IMR-90 (cell line): ENCODE measurements at regions not wholly inside any gene's neighbourhood (a gene's known extent, or its start where the extent isn't known, plus 50 kb on each side); places are given as distances from the start of the nearest gene placed in this dataset.
A peak's percentile ranks its signal among the peaks of the same experiment; 100 is the strongest.

Source experiments
- ATAC-seq: fragments of 200-7000 bp; cut with Tn5 transposase; 2 replicates; pipeline ENCODE4 v1.9.1; 2020; ENCODE audit warnings: low read depth, mild to moderate bottlenecking, moderate library complexity
- BruUV-seq: library from RNA; stranded (reverse); fragments of 400-500 nt; replicated peaks from 2 replicates; lab custom pipeline; 2021; lab: Mats Ljungman, UMichigan
- CTCF ChIA-PET: fragments of 300-600 bp; formaldehyde crosslinking; extraction: SDS; loops from one replicate; lab custom pipeline; 2021; ENCODE audit warnings: antibody characterized with exemption; lab: Yijun Ruan, JAX
- POLR2A ChIA-PET: fragments of 300-600 bp; sonication (Branson Sonifier 250); formaldehyde crosslinking; loops from one replicate; lab custom pipeline; 2022; ENCODE audit warnings: antibody characterized with exemption; ENCODE audit not compliant: unreplicated experiment; lab: Charles Lee
- DNase-seq: peaks from one replicate; pipeline ENCODE4 v3.0.0; 2013
- H2AFZ ChIP-seq: replicated peaks from 2 replicates; pipeline ENCODE3; 2013; ENCODE audit warnings: low read length, mild to moderate bottlenecking; ENCODE audit not compliant: poor library complexity
- H2AK5ac ChIP-seq: 2 replicates; pipeline ENCODE4 v1.6.1; 2013; ENCODE audit warnings: low read depth, low read length, inconsistent platforms
- H2AK9ac ChIP-seq: replicated peaks from 2 replicates; pipeline ENCODE3; 2013; ENCODE audit warnings: mild to moderate bottlenecking, low read depth, low read length, moderate library complexity; ENCODE audit not compliant: poor library complexity
- H2BK120ac ChIP-seq: 2 replicates; pipeline ENCODE4 v1.6.1; 2013; ENCODE audit warnings: low read depth, low read length, inconsistent platforms
- H2BK15ac ChIP-seq: 3 replicates; pipeline ENCODE4 v1.6.1; 2013; ENCODE audit warnings: low read depth, low read length, inconsistent platforms
- H2BK20ac ChIP-seq: 2 replicates; pipeline ENCODE4 v1.6.1; 2013; ENCODE audit warnings: low read depth, mild to moderate bottlenecking, inconsistent platforms, low read length, moderate library complexity
- H2BK5ac ChIP-seq: 2 replicates; pipeline ENCODE4 v1.6.1; 2013; ENCODE audit warnings: mild to moderate bottlenecking, low read depth, low read length, inconsistent platforms; ENCODE audit not compliant: poor library complexity, severe bottlenecking
- H3K14ac ChIP-seq: replicated peaks from 2 replicates; pipeline ENCODE4 v1.6.1; 2013; ENCODE audit warnings: low read depth, low read length, inconsistent platforms
- H3K18ac ChIP-seq: 2 replicates; pipeline ENCODE4 v1.6.1; 2013; ENCODE audit warnings: low read depth, low read length, control low read depth
- H3K23ac ChIP-seq: 2 replicates; pipeline ENCODE4 v1.6.1; 2013; ENCODE audit warnings: low read depth, low read length, inconsistent platforms
- H3K27ac ChIP-seq: 2 replicates; pipeline ENCODE4 v1.5.1; 2013; ENCODE audit warnings: mild to moderate bottlenecking, control low read depth, low read length; ENCODE audit not compliant: insufficient read depth
- H3K27me3 ChIP-seq: 2 replicates; pipeline ENCODE4 v1.6.1; 2013; ENCODE audit warnings: low read length; ENCODE audit not compliant: control insufficient read depth, insufficient read depth
- H3K36me3 ChIP-seq: 2 replicates; pipeline ENCODE4 v1.6.1; 2013; ENCODE audit warnings: low read length, mixed read lengths; ENCODE audit not compliant: control insufficient read depth, insufficient read depth
- H3K4ac ChIP-seq: 2 replicates; pipeline ENCODE4 v1.6.1; 2013; ENCODE audit warnings: low read depth, low read length, inconsistent platforms
- H3K4me1 ChIP-seq: 2 replicates; pipeline ENCODE4 v1.6.1; 2013; ENCODE audit warnings: low read length, mixed read lengths; ENCODE audit not compliant: control insufficient read depth, insufficient read depth
- H3K4me2 ChIP-seq: 2 replicates; pipeline ENCODE4 v1.6.1; 2013; ENCODE audit warnings: low read depth, mild to moderate bottlenecking, control low read depth, low read length, moderate library complexity
- H3K4me3 ChIP-seq: 2 replicates; pipeline ENCODE4 v1.5.1; 2013; ENCODE audit warnings: low read depth, mild to moderate bottlenecking, control low read depth, low read length, moderate library complexity; ENCODE audit not compliant: insufficient read depth
- H3K56ac ChIP-seq: 2 replicates; pipeline ENCODE4 v1.6.1; 2013; ENCODE audit warnings: low read length, inconsistent platforms; ENCODE audit not compliant: insufficient read depth; ENCODE audit errors: extremely low read depth
- H3K79me1 ChIP-seq, 2 experiments: 2 replicates each; pipeline ENCODE4 v1.6.1; 2013; ENCODE audit warnings: low read length in 2 of 2, inconsistent platforms in 1 of 2, low read depth in 1 of 2
- H3K9ac ChIP-seq: 2 replicates; pipeline ENCODE4 v1.6.1; 2013; ENCODE audit warnings: low read depth, low read length, control low read depth
- H3K9me1 ChIP-seq: 2 replicates; pipeline ENCODE4 v1.6.1; 2013; ENCODE audit warnings: low read length, inconsistent platforms; ENCODE audit not compliant: insufficient read depth
- H3K9me3 ChIP-seq: 2 replicates; pipeline ENCODE4 v1.6.1; 2013; ENCODE audit warnings: low read length; ENCODE audit not compliant: control insufficient read depth, insufficient read depth
- H4K20me1 ChIP-seq: 2 replicates; pipeline ENCODE4 v1.6.1; 2013; ENCODE audit warnings: low read length, inconsistent platforms; ENCODE audit not compliant: insufficient read depth
- H4K5ac ChIP-seq: 2 replicates; pipeline ENCODE4 v1.6.1; 2013; ENCODE audit warnings: mild to moderate bottlenecking, low read depth, low read length, control low read depth
- H4K8ac ChIP-seq, 2 experiments: 2 replicates each; pipeline ENCODE4 v1.6.1; 2013; ENCODE audit warnings: low read depth in 2 of 2, low read length in 2 of 2, control low read depth in 1 of 2, inconsistent platforms in 1 of 2
- H4K91ac ChIP-seq: 2 replicates; pipeline ENCODE4 v1.6.1; 2013; ENCODE audit warnings: low read depth, low read length, inconsistent platforms; ENCODE audit not compliant: insufficient read depth
- BHLHE40 ChIP-seq: fragments of 150-350 bp; IDR thresholded peaks from 2 replicates; pipeline ENCODE4 v1.6.1; 2016; ENCODE audit warnings: mild to moderate bottlenecking, low read depth, low read length
- CEBPB ChIP-seq: IDR thresholded peaks from 2 replicates; pipeline ENCODE4 v1.6.1; 2012; ENCODE audit warnings: low read depth, low read length, improper control_type of control experiment
- CHD1 ChIP-seq: IDR thresholded peaks from 2 replicates; pipeline ENCODE4 v1.6.1; 2012; ENCODE audit warnings: low read depth, low read length, improper control_type of control experiment
- FOS ChIP-seq: fragments of 150-350 bp; IDR thresholded peaks from 2 replicates; pipeline ENCODE4 v1.6.1; 2016; ENCODE audit warnings: low read depth, low read length
- MAFK ChIP-seq: IDR thresholded peaks from 2 replicates; pipeline ENCODE4 v1.6.1; 2012; ENCODE audit warnings: low read depth, low read length, improper control_type of control experiment
- MAZ ChIP-seq: IDR thresholded peaks from 2 replicates; pipeline ENCODE4 v1.6.1; 2012; ENCODE audit warnings: low read depth, mild to moderate bottlenecking, low read length, improper control_type of control experiment, moderate library complexity, borderline replicate concordance
- MXI1 ChIP-seq: IDR thresholded peaks from 2 replicates; pipeline ENCODE4 v1.6.1; 2012; ENCODE audit warnings: low read depth, mild to moderate bottlenecking, low read length, moderate library complexity, borderline replicate concordance
- NFE2L2 ChIP-seq: fragments of 150-350 bp; IDR thresholded peaks from 2 replicates; pipeline ENCODE4 v1.6.1; 2016; ENCODE audit warnings: low read depth, mild to moderate bottlenecking, low read length
- POLR2A ChIP-seq: IDR thresholded peaks from 2 replicates; pipeline ENCODE4 v1.6.1; 2012; ENCODE audit warnings: mild to moderate bottlenecking, low read depth, low read length
- RAD21 ChIP-seq: IDR thresholded peaks from 2 replicates; pipeline ENCODE4 v1.6.1; 2012; ENCODE audit warnings: low read length, improper control_type of control experiment
- RCOR1 ChIP-seq: IDR thresholded peaks from 2 replicates; pipeline ENCODE4 v1.6.1; 2012; ENCODE audit warnings: mild to moderate bottlenecking, low read length, improper control_type of control experiment; ENCODE audit not compliant: insufficient replicate concordance
- RFX5 ChIP-seq: IDR thresholded peaks from 2 replicates; pipeline ENCODE4 v1.8.0; 2012; ENCODE audit warnings: low read depth, mild to moderate bottlenecking, low read length, moderate library complexity
- SMC3 ChIP-seq: fragments of 150-350 bp; IDR thresholded peaks from 2 replicates; pipeline ENCODE4 v1.6.1; 2016; ENCODE audit warnings: low read depth, mild to moderate bottlenecking, antibody characterized with exemption, low read length, moderate library complexity
- WGBS, 2 experiments: methylation state at CpG; one replicate each; pipeline versions ENCODE4 v1.1.5 to v1.1.7; 2013; ENCODE audit warnings: missing lambda C conversion rate in 2 of 2; ENCODE audit not compliant: insufficient read length in 1 of 2; ENCODE audit errors: extremely low coverage in 2 of 2; 5-methylcytosine and 5-hydroxymethylcytosine counted together
- dilution Hi-C: fragments of 300-500 bp; cut with HindIII; formaldehyde crosslinking; loops from one replicate; pipeline ENCODE4 v1.14.3; 2018; ENCODE audit warnings: low sequenced_read_pairs; ENCODE audit not compliant: unreplicated experiment
- in situ Hi-C: fragments of 300-500 bp; cut with MboI; formaldehyde crosslinking; loops from 3 replicates; pipeline ENCODE4 v1.14.3; 2019; ENCODE audit warnings: low sequenced_read_pairs, inconsistent platforms, mixed read lengths
- intact Hi-C: fragments of 100-400 bp; cut with micrococcal nuclease; formaldehyde crosslinking; loops from 2 replicates; pipeline ENCODE4 v1.10.0; 2022
- TF ChIP-seq, protein P1 (sequence below): fragments of 150-350 bp; IDR thresholded peaks from 2 replicates; pipeline ENCODE4 v1.6.1; 2016; ENCODE audit warnings: low read depth, mild to moderate bottlenecking, low read length, moderate library complexity, borderline replicate concordance
- TF ChIP-seq, protein P2 (sequence below): conservative IDR thresholded peaks from 2 replicates; pipeline ENCODE4 v1.5.1; 2012; ENCODE audit warnings: mild to moderate bottlenecking, low read depth, low read length, improper control_type of control experiment
- TF ChIP-seq, protein P3 (sequence below): fragments of 150-350 bp; IDR thresholded peaks from 2 replicates; pipeline ENCODE4 v1.6.1; 2017; ENCODE audit warnings: mild to moderate bottlenecking, antibody characterized with exemption, low read length, low read depth

DNA sequence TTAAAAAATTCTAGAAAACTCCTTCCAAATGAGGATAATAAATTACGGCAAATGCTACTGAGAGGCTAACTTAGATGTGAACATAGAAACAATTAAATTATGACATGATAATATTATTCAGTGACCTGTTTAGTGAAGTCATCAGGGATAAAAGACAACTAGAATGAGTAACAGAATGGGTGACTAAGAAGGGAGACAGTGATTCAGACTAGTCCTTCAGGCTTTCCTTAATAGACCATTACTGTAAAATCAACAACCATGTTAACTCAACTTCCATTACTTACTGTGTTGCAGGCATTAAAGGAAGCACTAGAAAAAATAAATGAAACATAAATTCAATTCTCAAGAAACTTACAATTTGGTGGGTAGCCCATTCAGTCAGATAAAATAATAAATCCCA is 543.9 kb upstream of the LRFN5 start:
- TF ChIP-seq CEBPB (no peak), POLR2A (no peak), NFE2L2 (no peak), BHLHE40 (no peak), MAFK (no peak), RFX5 (no peak), MXI1 (no peak), FOS (no peak), RAD21 (no peak), CHD1 (no peak), RCOR1 (no peak), MAZ (no peak), SMC3 (no peak)
- TF ChIP-seq, protein P1, sequence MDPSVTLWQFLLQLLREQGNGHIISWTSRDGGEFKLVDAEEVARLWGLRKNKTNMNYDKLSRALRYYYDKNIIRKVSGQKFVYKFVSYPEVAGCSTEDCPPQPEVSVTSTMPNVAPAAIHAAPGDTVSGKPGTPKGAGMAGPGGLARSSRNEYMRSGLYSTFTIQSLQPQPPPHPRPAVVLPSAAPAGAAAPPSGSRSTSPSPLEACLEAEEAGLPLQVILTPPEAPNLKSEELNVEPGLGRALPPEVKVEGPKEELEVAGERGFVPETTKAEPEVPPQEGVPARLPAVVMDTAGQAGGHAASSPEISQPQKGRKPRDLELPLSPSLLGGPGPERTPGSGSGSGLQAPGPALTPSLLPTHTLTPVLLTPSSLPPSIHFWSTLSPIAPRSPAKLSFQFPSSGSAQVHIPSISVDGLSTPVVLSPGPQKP: no peak
- TF ChIP-seq, protein P2, sequence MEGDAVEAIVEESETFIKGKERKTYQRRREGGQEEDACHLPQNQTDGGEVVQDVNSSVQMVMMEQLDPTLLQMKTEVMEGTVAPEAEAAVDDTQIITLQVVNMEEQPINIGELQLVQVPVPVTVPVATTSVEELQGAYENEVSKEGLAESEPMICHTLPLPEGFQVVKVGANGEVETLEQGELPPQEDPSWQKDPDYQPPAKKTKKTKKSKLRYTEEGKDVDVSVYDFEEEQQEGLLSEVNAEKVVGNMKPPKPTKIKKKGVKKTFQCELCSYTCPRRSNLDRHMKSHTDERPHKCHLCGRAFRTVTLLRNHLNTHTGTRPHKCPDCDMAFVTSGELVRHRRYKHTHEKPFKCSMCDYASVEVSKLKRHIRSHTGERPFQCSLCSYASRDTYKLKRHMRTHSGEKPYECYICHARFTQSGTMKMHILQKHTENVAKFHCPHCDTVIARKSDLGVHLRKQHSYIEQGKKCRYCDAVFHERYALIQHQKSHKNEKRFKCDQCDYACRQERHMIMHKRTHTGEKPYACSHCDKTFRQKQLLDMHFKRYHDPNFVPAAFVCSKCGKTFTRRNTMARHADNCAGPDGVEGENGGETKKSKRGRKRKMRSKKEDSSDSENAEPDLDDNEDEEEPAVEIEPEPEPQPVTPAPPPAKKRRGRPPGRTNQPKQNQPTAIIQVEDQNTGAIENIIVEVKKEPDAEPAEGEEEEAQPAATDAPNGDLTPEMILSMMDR: no peak
- TF ChIP-seq, protein P3, sequence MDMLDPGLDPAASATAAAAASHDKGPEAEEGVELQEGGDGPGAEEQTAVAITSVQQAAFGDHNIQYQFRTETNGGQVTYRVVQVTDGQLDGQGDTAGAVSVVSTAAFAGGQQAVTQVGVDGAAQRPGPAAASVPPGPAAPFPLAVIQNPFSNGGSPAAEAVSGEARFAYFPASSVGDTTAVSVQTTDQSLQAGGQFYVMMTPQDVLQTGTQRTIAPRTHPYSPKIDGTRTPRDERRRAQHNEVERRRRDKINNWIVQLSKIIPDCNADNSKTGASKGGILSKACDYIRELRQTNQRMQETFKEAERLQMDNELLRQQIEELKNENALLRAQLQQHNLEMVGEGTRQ: no peak
- Histone ChIP-seq H4K20me1 (no peaks in the 10 kb centered on the region), H3K9ac (no peak overlapping the region), H4K5ac (no peak overlapping the region), H3K4me3 (no peak overlapping the region), H3K14ac (no peak overlapping the region), H3K23ac (no peak overlapping the region), H3K27me3 (no peaks in the 10 kb centered on the region), H2BK5ac (no peak overlapping the region), H2BK120ac (no peak overlapping the region), H3K56ac (no peak overlapping the region), H3K79me1 (no peaks in the 10 kb centered on the region), H4K91ac (no peak overlapping the region), H3K9me1 (no peaks in the 10 kb centered on the region), H3K4me1 (no peaks in the 10 kb centered on the region), H2AK5ac (no peak overlapping the region), H3K4ac (no peak overlapping the region), H3K9me3 (peaks cover 5% of the 10 kb centered on the region; the same call in 1 of the 2 replicates), H3K18ac (no peak overlapping the region), H2AFZ (no peak overlapping the region), H3K36me3 (no peaks in the 10 kb centered on the region), H4K8ac (no peak overlapping the region), H2BK20ac (no peak overlapping the region), H3K27ac (no peak overlapping the region), H2BK15ac (no peak overlapping the region), H3K4me2 (no peak overlapping the region), H2AK9ac (no peak overlapping the region)
- ATAC-seq (no peak), DNase-seq (peak; percentile 0)
- intact Hi-C loops: no loop called here
- dilution Hi-C loops: no loop called here
- WGBS, 2 experiments: no CpG with 5 or more reads among the region's 1 CpG
- ChIA-PET POLR2A (no interaction called here), CTCF (no interaction called here)
- in situ Hi-C loops: no loop called here
- BruUV-seq: no TSS peak
